KOPT-K1 (cell line): ENCODE measurements at regions not wholly inside any gene's neighbourhood (a gene's known extent, or its start where the extent isn't known, plus 50 kb on each side); places are given as distances from the start of the nearest gene placed in this dataset.
"Not testable (repeated sequence)": the region's sequence is repeated elsewhere in the genome, so short reads cannot be mapped to it uniquely, and the experiment has no call there.

Source experiments
- H3K27ac ChIP-seq: fragments of 200-600 bp; sonication (generic); 2 replicates; pipeline ENCODE4 v1.5.1; 2016; ENCODE audit warnings: antibody characterized with exemption, mild to moderate bottlenecking, low read depth, low read length; ENCODE audit not compliant: poor library complexity, severe bottlenecking
- H3K36me3 ChIP-seq: fragments of 200-600 bp; sonication (generic); 2 replicates; pipeline ENCODE4 v1.5.1; 2017; ENCODE audit warnings: antibody characterized with exemption, mild to moderate bottlenecking, low read length, moderate library complexity; ENCODE audit not compliant: insufficient read depth
- H3K9me3 ChIP-seq: fragments of 200-600 bp; sonication (generic); 2 replicates; pipeline ENCODE4 v1.5.1; 2017; ENCODE audit warnings: antibody characterized with exemption, low read length, mild to moderate bottlenecking; ENCODE audit not compliant: insufficient read depth, poor library complexity, severe bottlenecking

DNA sequence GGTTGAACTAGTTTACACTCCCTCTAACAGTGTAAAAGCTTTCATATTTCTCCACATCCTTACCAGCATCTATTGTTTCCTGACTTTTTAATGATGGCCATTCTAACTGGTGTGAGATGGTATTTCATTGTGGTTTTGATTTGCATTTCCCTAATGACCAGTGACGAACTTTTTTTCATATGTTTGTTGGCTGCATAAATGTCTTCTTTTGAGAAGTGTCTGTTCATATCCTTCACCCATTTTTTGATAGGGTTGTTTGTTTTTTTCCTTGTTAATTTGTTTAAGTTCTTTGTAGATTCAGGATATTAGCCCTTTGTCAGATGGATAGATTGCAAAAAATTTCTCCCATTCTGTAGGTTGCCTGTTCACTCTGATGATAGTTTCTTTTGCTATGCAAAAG is 578.5 kb upstream of the ADGRB3 start:
- not testable (repeated sequence) for H3K27ac ChIP-seq, H3K9me3 ChIP-seq, H3K36me3 ChIP-seq

DNA sequence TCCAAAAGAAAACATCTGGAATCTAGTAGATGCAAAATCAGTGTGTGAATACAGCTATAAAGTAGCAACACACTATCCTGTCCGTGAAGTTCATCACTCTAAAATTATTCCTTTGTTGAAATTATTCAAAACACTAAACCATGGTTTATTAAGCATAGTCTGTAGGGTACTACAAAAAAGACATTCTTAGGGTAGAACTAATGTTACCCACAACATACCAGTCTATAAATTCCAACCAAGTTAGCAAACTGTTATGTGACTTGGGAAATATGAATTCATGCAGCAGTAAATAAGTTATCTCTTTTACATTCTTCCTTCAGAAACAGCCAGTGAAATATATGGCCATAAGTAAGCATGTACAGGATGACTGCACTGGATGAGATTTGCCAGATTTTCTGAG is 580.3 kb upstream of the ADGRB3 start:
- no peak overlapping the region for H3K27ac ChIP-seq
- no peaks in the 10 kb centered on the region for H3K36me3 ChIP-seq

DNA sequence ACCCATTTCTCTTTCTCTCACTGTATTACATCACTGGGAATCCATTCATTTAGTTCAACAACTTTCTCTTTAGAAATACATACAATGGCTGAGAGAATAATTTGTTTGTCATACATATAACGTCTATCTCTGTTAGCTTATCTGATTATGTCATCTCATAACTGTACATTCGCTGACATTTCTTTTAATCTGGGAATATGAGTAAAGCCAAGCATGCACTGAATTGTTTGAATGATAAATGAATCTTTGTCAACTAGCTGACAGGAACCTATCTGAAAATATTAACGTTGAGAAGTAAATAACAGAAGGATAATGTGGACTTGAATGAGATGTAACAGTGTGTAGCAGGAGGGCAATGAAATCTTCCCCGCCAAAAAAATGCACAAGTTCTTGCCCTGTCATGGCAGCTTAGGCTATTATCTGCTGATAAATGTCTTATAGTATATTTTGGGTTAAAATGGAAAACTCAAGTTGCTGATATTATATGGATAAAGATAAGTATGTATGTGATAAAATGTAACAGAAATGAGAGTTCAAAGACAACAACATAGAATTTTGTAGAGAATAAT is 581.2 kb upstream of the ADGRB3 start:
- no peaks in the 10 kb centered on the region for H3K36me3 ChIP-seq
- H3K9me3 ChIP-seq, result peaks cover 7% of the 10 kb centered on the region
- H3K27ac ChIP-seq, result no peak overlapping the region

More for the DNA sequence above, 580.3 kb upstream of the ADGRB3 start:
- peaks cover 7% of the 10 kb centered on the region for H3K9me3 ChIP-seq

DNA sequence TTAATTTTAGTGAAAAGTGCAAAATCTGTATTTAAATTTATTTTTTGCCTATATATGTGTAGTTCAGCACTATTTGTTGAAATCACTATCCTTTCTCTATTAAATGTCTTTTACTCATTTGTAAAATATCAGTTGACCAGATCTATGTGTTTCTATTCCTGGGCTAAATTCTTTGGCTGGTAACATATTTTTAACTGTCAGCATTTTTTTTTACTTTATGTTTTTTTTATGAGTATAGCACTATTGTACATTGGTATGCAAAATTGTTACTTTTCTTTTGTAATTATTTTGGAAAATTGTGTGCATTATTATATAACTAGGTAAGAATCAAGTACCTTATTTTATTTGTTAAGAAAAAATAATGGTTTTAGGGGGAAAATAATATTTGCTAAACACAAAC is 582.8 kb upstream of the ADGRB3 start:
- H3K27ac ChIP-seq, result no peak overlapping the region
- no peaks in the 10 kb centered on the region for H3K36me3 ChIP-seq
- H3K9me3 ChIP-seq, result peaks cover 7% of the 10 kb centered on the region

DNA sequence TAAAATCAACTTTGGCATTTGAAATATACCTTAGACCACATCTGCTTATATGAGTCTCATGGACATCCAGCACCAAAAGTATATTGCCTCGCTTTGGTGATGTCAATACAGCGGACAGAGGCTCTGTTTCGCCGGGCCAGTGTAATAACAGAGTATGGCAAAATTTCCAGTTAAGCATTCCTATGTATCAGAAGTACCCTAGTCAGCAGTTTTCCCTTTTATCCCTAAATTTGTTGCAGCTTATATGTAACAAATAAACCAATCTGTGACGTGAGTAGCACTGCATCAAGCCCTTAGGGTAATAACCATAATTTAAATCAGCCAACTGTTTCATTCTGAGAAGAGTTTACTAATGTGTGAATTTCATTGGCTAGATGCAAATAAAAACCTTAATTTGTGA is 585.5 kb upstream of the ADGRB3 start:
- Histone ChIP-seq H3K36me3 (no peaks in the 10 kb centered on the region), H3K27ac (no peak overlapping the region)

DNA sequence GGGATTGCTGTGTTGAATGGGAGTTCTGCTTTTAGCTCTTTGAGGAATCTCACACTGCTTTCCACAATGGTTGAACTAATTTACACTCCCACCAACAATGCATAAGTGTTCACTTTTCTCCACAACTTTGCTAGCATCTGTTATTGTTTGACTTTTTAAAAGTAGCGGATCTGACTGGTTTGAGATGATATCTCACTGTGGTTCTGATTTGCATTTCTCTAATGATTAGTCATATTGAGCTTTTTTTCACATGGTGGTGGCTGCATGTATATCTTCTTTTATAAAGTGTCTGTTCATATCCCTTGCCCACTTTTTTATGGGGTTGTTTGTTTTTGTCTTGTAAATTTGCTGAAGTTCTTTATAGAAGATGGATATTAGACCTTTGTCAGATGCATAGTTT is 588.3 kb upstream of the ADGRB3 start:
- Histone ChIP-seq H3K36me3 (no peaks in the 10 kb centered on the region), H3K9me3 (no peaks in the 10 kb centered on the region), H3K27ac (no peak overlapping the region)

More for the DNA sequence above, 585.5 kb upstream of the ADGRB3 start:
- H3K9me3 ChIP-seq, result no peaks in the 10 kb centered on the region

DNA sequence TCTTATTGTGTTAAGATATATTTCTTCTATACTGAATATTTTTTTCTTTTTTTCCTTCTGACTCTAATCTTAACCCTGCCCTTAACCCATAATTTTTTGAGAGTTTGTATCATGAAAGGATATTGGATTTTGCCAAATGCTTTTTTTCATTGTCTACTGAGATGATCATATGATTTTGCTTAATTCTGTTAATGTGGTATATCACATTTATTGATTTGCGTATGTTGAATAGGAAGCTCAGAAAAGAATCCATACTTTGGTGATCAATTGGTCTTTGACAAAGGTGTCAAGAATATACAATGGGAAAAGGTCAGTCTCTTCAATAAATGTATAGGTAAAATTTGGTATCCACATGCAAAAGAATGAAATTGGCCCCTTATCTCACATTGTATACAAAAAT is 588.8 kb upstream of the ADGRB3 start:
- H3K36me3 ChIP-seq, result no peaks in the 10 kb centered on the region
- no peak overlapping the region for H3K27ac ChIP-seq
- H3K9me3 ChIP-seq, result no peaks in the 10 kb centered on the region

DNA sequence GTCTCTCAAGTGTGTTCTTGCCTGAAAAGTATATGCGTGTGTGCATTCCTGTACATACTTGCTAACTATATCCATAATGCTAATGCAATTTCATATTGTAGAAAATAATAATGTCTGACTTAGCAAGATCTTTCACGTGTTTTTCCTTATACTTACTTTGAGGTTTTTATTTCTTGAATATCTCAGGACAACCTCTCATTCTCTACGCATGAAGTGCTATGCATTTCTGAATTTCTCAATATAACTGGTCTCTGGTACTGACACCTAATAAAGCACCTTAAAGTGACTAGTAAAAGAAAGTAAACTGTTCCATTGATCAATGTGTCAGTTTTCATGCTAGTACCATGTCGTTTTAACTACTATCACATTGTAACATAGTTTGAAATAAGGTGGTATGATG is 589.9 kb upstream of the ADGRB3 start:
- H3K27ac ChIP-seq, result no peak overlapping the region
- no peaks in the 10 kb centered on the region for H3K9me3 ChIP-seq
- H3K36me3 ChIP-seq, result no peaks in the 10 kb centered on the region

DNA sequence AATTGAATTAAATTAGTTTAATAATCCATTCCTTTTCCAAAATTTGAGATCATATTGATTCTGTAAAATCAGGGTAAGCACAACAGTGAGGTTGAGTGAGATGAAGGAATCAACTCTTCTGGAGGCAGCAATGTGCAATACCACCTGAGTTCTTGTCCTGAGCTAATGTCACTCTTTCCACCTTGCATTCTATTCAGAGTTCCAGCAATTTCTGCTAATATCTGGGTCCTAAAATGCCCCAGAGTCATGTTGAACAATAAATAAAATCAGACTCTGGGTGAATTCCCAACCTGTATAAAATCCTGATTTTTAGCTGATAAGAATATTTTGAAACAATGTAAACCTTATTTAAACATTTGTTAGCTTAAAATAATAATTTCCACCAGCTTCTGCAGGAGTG is 590.8 kb upstream of the ADGRB3 start:
- H3K9me3 ChIP-seq, result no peaks in the 10 kb centered on the region
- H3K36me3 ChIP-seq, result no peaks in the 10 kb centered on the region
- no peak overlapping the region for H3K27ac ChIP-seq

DNA sequence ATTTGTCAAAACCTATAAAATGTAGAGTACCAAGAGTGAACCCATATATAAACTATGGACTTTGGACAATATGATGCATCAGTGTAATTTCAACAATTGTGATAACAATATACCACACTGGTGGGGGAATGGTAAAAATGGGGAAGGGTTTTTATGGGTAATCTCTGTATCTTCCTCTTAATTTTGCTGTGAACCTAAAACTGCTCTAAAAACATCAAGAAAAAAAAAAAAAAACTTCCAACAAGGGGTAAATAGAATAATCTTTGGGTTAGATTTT is 592.0 kb upstream of the ADGRB3 start:
- H3K36me3 ChIP-seq, result no peaks in the 10 kb centered on the region
- H3K27ac ChIP-seq, result no peak overlapping the region
- H3K9me3 ChIP-seq, result no peaks in the 10 kb centered on the region

DNA sequence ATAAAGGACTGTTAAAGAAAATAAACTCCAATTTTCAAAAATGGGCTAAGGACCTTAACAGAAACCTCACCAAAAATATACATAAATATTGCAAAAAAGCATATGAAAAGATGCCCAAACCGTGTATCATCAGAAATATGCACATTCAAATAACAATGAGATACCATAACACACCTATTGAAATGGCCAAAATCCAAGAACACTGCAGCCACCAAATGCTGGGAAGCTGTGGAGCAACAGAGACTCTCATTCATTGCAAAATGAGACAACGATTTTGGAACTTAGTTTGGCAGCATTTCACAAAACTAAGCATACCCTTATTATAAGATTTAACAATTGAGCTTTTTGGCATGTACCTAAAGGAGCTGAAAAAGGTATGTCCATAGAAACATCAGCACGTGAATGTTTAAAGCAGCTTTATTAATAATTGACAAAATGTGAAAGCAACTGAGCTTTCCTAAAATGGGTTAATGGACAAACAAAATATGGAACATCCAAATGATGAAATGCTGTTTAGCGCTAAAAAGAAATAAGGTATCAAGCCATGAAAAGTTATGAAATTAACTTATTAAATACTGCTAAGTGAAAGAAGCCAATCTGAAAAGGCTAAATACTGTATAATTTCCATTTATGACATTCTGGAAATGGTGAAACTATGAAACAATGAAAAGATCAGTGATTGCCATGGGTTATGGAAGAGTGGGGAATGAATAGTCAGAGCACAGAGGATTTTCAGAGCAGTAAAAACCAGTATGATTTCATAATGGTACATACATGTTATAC is 592.6 kb upstream of the ADGRB3 start:
- Histone ChIP-seq H3K9me3 (no peaks in the 10 kb centered on the region), H3K27ac (no peak overlapping the region)

DNA sequence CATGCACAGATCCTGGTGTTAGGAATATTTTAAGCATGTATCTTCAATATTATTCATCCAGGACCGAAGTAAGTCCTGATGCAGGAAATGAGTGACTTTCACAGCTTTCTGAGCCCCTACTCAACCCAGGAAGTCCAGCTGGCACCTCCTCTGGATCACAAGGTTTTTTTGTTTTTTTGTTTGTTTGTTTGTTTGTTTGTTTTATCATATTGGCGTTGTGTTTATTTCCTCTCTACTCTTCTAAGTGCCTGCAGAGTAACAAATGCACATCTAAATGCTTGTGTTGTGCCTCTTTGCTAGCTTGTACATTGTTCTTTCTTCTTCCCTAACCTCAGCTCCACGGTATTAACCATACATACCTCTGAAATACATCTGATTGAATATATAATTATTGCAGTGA is 594.3 kb upstream of the ADGRB3 start:
- H3K36me3 ChIP-seq, result no peaks in the 10 kb centered on the region
- no peaks in the 10 kb centered on the region for H3K9me3 ChIP-seq
- peak overlapping the region; percentile 69 for H3K27ac ChIP-seq

More for the DNA sequence above, 592.6 kb upstream of the ADGRB3 start:
- H3K36me3 ChIP-seq, result no peaks in the 10 kb centered on the region

DNA sequence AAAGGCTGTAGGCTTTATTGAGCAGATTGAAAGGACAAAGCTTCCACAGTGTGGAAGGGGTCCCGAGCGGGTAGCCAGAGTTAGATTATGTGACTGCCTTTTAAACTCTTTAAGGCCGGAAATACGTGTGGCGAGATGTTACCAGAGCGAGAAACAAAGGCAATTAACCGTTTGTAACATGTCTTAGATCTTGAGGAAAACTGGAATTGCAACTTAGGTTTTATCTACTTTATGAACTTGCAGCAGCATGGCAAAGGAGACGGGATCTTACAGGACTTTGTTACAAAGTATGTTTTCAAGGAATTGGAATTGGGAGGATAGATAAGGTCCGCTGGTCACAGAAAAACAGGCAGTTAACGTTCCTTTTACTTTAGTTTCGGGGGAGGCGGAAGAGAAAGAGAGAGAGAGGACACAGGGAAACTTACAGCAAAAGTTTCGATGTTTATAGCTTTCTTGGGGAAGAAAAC is 594.7 kb upstream of the ADGRB3 start:
- Histone ChIP-seq H3K36me3 (no peaks in the 10 kb centered on the region), H3K27ac (peak overlapping the region; percentile 69), H3K9me3 (no peaks in the 10 kb centered on the region)

DNA sequence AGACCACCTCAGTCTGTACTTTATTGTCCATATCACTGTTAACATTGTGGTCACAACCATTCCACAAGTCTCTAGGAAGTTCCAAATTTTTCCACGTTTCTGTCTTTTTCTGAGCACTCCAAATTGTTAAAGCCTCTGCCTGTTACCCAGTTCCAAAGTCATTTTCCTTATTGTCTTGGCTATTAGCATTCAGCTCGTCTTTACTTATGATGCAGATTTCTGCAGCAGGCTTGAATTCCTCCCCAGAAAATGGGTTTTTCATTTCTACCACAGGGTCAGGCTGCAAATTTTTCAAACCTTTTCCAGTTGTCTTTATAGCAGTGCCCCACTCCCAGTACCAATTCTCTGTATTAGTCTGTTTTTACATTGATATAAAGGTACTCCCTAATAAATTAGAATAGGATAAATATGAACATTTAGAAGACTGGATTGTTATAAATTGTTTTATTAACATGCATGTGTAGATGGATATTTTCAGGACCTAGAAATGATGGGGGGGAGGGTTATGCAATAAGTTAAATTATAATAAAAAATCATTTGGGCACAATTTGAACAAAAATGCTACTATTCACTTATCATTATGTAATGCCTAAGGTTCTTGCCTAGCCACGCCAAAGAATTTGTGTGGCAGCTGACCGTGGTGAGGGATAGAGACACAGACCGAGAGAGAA is 595.3 kb upstream of the ADGRB3 start:
- no peaks in the 10 kb centered on the region for H3K9me3 ChIP-seq
- peak overlapping the region; percentile 69 for H3K27ac ChIP-seq
- H3K36me3 ChIP-seq, result no peaks in the 10 kb centered on the region

DNA sequence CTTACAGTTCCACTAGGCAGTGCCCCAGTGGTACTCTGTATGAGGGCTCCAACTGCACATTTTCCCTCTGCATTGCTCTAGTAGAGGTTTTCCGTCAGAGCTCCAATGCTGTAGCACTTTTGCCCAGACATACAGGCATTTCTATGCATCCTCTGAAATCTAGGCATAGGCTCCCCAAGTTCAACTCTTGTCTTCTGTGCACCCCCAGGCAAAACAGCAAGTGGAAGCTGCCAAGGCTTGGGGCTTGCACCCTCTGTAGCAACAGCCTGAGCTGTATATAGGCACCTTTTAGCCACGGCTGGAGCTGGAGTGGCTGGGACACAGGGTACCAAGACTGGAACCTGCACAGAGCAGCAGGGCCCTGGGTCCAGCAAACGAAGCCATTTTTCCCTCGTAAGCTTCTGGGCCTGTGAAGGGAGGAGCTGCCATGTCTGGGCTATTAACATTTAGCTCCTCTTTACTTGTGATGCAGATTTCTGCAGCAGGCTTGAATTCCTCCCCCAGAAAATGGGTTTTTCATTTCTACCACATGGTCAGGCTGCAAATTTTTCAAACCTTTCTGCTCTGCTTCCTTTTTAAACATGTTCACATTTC is 596.2 kb upstream of the ADGRB3 start:
- Histone ChIP-seq H3K27ac (no peak overlapping the region), H3K9me3 (no peaks in the 10 kb centered on the region), H3K36me3 (no peaks in the 10 kb centered on the region)
